ENCODE measurements at regions not wholly inside any gene's neighbourhood (a gene's known extent, or its start where the extent isn't known, plus 50 kb on each side); places are given as distances from the start of the nearest gene placed in this dataset.
"Not testable (repeated sequence)": the region's sequence is repeated elsewhere in the genome, so short reads cannot be mapped to it uniquely, and the experiment has no call there.

DNA sequence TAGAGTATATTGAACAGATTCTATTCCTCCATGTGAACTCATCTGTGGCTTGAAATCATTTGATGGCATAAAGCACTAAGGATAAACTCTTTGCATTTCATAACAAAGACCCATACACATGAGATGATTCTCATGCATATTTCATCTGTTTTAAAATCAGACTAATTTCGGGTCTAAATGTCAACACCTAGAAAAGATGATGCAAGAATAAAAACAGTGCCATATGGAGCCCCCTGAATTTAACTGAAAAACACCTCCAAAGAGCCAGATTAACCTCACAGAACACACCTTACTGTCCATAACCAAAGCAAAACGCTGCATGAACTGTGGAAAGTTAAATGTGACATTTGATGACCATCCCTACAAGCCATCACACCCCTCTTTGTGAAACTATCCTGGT is 59.7 kb downstream of the ELAPOR2 start:
- no peak overlapping the region for H3K4me3 ChIP-seq (ENCODE audit: low read depth, poor library complexity, severe bottlenecking)
- no peak for TF ChIP-seq POLR2A (IDR thresholded peaks at IDR 0.05)
- TF ChIP-seq, protein P1, sequence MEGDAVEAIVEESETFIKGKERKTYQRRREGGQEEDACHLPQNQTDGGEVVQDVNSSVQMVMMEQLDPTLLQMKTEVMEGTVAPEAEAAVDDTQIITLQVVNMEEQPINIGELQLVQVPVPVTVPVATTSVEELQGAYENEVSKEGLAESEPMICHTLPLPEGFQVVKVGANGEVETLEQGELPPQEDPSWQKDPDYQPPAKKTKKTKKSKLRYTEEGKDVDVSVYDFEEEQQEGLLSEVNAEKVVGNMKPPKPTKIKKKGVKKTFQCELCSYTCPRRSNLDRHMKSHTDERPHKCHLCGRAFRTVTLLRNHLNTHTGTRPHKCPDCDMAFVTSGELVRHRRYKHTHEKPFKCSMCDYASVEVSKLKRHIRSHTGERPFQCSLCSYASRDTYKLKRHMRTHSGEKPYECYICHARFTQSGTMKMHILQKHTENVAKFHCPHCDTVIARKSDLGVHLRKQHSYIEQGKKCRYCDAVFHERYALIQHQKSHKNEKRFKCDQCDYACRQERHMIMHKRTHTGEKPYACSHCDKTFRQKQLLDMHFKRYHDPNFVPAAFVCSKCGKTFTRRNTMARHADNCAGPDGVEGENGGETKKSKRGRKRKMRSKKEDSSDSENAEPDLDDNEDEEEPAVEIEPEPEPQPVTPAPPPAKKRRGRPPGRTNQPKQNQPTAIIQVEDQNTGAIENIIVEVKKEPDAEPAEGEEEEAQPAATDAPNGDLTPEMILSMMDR (IDR thresholded peaks at IDR 0.05) = no peak
- intact Hi-C loops (cut with DNase I; ENCODE audit: low total_unique reads) = no loop called here
- DNase-seq (ENCODE audit: low spot score in 2 of 2) = no peak
- WGBS, 2 donors = 78% methylated on average over 2 of the region's 2 CpGs

DNA sequence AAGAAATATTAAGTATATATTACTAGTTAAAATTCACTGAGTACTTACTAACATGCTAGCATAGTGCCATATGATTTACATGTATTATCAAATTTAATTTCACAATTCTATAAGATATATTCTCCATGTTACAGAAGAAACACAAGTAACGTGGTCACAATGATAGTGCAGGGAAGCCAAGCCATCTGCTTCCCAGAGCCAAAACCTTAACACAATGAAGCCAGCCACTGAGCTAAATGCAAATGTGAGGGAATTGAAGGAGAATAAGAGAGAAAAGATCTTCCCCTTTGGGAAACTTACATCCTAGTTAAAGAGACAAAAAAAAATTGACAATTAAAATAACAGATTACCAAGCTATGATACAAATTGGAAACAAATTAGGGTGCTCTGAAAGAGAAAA is 63.6 kb downstream of the ELAPOR2 start:
- 55 to 86% methylated on average over 1 of the region's 1 CpG for whole genome bisulfite sequencing, 2 donors
- intact Hi-C loops (cut with DNase I; ENCODE audit: low total_unique reads) = no loop called here
- no peak for DNase-seq (ENCODE audit: low spot score in 2 of 2)
- no peak overlapping the region for H3K4me3 ChIP-seq (ENCODE audit: low read depth, poor library complexity, severe bottlenecking)
- TF ChIP-seq POLR2A (IDR thresholded peaks at IDR 0.05) = no peak
- TF ChIP-seq, protein P1 (IDR thresholded peaks at IDR 0.05) = no peak

DNA sequence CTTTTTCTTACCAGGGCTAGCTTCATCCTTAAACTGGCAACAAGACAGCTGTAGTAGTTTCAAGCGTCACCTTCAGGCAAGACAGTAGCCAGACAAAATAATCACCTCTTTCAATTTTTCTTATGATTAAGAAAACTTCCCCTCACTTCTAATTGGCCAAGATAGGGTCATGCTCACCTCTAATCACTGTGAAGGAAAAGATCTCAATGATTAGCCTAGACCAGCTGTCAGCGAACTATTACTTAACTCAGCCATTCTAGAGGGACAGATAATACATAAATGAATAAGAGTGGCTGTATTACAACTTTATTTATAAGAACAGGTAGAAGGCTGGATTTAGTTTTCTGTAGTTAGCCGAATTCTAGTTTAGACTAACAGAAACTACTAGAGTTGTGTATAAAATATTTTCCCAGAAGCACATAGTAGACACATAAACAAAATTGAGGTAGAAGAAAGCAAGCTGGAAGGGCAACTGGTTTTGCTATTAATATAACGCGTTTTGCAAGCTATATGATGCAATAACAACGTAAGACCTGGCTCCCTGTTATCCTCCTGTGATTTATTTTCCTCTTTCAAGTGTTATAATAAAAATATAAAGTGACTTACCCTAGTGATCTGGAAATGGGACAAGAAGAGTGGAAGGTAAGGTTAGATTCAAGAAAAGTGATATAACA is 64.3 kb downstream of the ELAPOR2 start:
- no peak for TF ChIP-seq POLR2A (IDR thresholded peaks at IDR 0.05)
- TF ChIP-seq, protein P1 (IDR thresholded peaks at IDR 0.05) = no peak
- intact Hi-C loops (cut with DNase I; ENCODE audit: low total_unique reads) = no loop called here
- 77 to 80% methylated on average over 6 of the region's 6 CpGs for WGBS, 2 donors
- H3K4me3 ChIP-seq (ENCODE audit: low read depth, poor library complexity, severe bottlenecking) = no peak overlapping the region
- no peak for DNase-seq (ENCODE audit: low spot score in 2 of 2)

DNA sequence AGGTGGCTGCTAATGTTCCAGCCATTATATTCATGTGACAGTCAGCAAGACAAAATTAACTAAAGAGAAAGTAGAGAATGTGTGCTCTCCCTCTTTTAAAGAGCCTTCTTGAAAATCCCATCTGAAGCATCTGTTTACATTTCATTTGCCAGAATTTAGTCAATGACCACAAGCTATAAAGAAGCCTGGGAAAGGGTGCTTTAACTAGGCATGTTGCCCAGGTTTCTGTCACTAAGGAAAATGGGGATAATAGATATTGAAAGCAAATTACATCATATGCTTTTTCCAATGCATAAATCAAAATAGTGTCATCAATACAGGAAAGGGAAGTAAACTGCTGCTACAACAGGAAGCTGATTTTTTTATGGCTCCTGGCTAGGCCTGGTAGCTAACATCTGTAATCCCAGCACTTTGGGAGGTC is 67.7 kb downstream of the ELAPOR2 start:
- TF ChIP-seq, protein P1 (IDR thresholded peaks at IDR 0.05) = no peak
- no peak overlapping the region for H3K4me3 ChIP-seq (ENCODE audit: low read depth, poor library complexity, severe bottlenecking)
- intact Hi-C loops (cut with DNase I; ENCODE audit: low total_unique reads) = no loop called here
- DNase-seq (ENCODE audit: low spot score in 2 of 2) = no peak

DNA sequence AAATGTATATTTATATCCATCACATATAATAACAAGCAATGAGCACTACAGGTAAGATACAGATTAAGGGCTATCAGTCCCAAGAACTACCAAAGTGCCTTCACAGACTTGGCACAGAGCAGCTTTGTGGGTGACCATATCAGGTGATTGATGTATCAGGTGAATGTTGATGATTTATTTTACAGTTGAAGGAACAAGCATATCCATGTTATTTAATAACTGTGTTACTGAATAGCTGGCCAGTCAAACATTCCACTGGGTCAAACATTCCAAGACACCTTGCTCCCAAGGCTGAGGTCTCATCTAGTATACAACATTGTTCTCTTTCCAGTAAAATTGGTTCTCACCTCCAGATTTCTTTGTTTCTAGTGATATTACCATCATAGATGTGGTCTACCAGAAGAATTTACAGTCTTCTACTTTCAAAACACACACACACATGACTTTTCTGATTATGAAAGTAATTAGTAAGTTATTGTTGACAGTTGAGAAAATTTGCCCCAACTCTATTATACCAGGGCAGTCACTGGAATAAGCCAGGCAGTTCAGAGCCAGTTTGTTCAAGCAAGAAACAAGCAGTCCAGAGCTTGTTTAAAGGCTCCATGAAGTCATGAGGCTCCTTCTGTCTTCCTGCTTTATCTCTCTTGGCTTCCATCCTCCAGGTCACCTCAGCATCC is 68.2 kb downstream of the ELAPOR2 start:
- TF ChIP-seq POLR2A (IDR thresholded peaks at IDR 0.05) = no peak
- TF ChIP-seq, protein P1 (IDR thresholded peaks at IDR 0.05) = no peak
- H3K4me3 ChIP-seq (ENCODE audit: low read depth, poor library complexity, severe bottlenecking) = no peak overlapping the region
- intact Hi-C loops (cut with DNase I; ENCODE audit: low total_unique reads) = no loop called here
- no peak for DNase-seq (ENCODE audit: low spot score in 2 of 2)

DNA sequence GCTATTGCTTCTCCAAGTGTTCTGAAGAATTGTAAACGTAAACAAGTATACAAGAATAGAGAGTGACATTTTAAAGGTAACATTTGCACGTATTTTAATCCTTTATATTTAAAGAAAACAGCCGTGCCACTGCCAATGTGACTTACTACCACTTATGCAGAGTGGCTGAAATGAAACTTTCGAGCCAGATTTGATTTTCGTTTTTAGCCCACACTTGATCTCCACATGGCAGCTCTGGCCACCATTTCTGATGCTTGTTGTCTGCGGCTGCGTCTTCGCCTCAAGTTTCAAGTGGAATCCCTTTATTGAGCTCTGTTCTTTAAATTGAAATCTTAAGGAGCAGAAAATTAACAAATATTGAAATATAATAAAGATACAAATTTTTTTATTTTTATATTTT is 70.0 kb downstream of the ELAPOR2 start:
- WGBS, 2 donors = 90 to 92% methylated on average over 8 of the region's 8 CpGs
- no peak overlapping the region for H3K4me3 ChIP-seq (ENCODE audit: low read depth, poor library complexity, severe bottlenecking)
- intact Hi-C loops (cut with DNase I; ENCODE audit: low total_unique reads) = no loop called here
- TF ChIP-seq, protein P1 (IDR thresholded peaks at IDR 0.05) = no peak
- no peak for TF ChIP-seq POLR2A (IDR thresholded peaks at IDR 0.05)
- DNase-seq (ENCODE audit: low spot score in 2 of 2) = no peak

DNA sequence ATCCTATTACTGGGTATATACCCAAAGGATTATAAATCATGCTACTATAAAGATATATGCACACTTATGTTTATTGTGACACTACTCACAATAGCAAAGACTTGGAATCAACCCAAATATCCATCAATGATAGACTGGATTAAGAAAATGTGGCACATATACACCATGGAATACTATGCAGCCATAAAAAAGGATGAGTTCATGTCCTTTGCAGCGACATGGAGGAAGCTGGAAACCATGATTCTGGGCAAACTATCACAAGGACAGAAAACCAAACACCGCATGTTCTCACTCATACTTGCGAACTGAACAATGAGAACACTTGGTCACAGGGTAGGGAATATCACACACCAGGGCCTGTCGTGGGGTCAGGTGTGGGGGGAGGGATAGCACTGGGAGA is 71.6 kb downstream of the ELAPOR2 start:
- H3K4me3 ChIP-seq (ENCODE audit: low read depth, poor library complexity, severe bottlenecking); intact Hi-C loops (cut with DNase I; ENCODE audit: low total_unique reads); DNase-seq (ENCODE audit: low spot score in 2 of 2): not testable (repeated sequence)
- 88 to 90% methylated on average over 4 of the region's 4 CpGs for WGBS, 2 donors

DNA sequence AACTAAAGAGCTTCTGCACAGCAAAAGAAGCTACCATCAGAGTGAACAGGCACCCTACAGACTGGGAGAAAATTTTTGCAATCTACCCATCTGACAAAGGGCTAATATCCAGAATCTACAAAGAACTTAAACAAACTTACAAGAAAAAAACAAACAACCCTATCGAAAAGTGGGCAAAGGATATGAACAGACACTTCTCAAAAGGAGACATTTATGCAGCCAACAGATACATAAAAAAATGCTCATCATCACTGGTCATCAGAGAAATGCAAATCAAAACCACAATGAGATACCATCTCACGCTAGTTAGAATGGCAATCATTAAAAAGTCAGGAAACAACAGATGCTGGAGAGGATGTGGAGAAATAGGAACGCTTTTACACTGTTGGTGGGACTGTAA is 72.1 kb downstream of the ELAPOR2 start:
- intact Hi-C loops (cut with DNase I; ENCODE audit: low total_unique reads); H3K4me3 ChIP-seq (ENCODE audit: low read depth, poor library complexity, severe bottlenecking); DNase-seq (ENCODE audit: low spot score in 2 of 2): not testable (repeated sequence)
- 74 to 92% methylated on average over 3 of the region's 3 CpGs for WGBS, 2 donors

Measured in lower leg skin (tissue), 4 donors.